ENCODE measurements at regions not wholly inside any gene's neighbourhood (a gene's known extent, or its start where the extent isn't known, plus 50 kb on each side); places are given as distances from the start of the nearest gene placed in this dataset.
"Not testable (repeated sequence)": the region's sequence is repeated elsewhere in the genome, so short reads cannot be mapped to it uniquely, and the experiment has no call there.

DNA sequence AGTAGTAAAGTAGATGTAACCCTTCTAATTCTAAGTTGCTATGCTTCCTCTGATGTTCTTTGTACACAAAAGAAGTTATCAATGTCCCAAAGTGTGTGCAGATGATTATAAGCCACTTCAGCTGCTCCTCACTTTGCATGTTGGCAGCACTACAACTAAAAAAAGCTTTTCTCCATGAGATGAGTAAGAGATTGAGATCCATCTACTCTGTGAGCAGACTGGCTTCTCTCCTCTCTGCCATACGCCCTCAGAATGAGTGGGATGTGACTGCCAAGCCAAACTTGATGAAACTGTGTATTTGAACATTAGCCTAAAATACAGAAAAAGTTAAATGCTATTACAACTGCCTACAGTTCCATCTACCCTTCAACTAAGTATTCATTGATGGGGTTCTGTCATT is 102.9 kb upstream of the ETV1 start:
- POLR2A ChIA-PET: no interaction called here

DNA sequence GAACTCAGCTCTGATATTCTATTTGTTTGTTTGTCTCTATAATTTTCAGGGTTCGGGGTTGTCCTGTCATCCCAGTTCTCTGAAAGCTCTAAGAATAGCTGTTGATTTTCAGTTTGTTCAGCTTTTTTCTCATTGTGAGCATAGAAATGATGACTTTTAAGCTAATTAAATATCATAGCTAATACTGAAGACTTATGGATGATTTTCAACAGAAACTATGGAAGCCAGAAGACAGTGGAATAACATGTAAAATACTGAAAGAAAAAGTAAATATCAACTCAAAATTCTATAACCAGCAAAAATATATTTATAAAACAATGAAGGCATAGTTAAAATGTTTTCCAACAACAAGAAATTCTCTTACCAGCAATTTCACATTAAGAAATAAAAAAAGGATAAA is 96.4 kb upstream of the ETV1 start:
- CTCF ChIA-PET: interaction anchor here (0.6 kb wide), 1 partner anchor 253 kb away, joined by 3 read pairs; no protein-coding TSS in a partner anchor
- POLR2A ChIA-PET: interaction anchor here (0.7 kb wide), 1 partner anchor 45 kb away, joined by 3 read pairs; no protein-coding TSS in a partner anchor
- H3K36me3 Mint-ChIP-seq (ENCODE audit: low read depth): no peaks in the 10 kb centered on the region
- H3K4me3 Mint-ChIP-seq: no peak overlapping the region
- DNase-seq: no peak
- no peak overlapping the region for H3K27ac Mint-ChIP-seq
- H3K27me3 Mint-ChIP-seq: no peaks in the 10 kb centered on the region
- H3K4me1 Mint-ChIP-seq: no peaks in the 10 kb centered on the region
- H3K9me3 Mint-ChIP-seq: peaks cover 9% of the 10 kb centered on the region

More for the DNA sequence above, 102.9 kb upstream of the ETV1 start:
- H3K27me3 Mint-ChIP-seq: no peaks in the 10 kb centered on the region
- no peak overlapping the region for H3K4me3 Mint-ChIP-seq
- peaks cover 2% of the 10 kb centered on the region for H3K9me3 Mint-ChIP-seq
- H3K27ac Mint-ChIP-seq: no peak overlapping the region
- CTCF ChIA-PET: no interaction called here
- no peaks in the 10 kb centered on the region for H3K4me1 Mint-ChIP-seq
- DNase-seq: no peak
- no peaks in the 10 kb centered on the region for H3K36me3 Mint-ChIP-seq (ENCODE audit: low read depth)

DNA sequence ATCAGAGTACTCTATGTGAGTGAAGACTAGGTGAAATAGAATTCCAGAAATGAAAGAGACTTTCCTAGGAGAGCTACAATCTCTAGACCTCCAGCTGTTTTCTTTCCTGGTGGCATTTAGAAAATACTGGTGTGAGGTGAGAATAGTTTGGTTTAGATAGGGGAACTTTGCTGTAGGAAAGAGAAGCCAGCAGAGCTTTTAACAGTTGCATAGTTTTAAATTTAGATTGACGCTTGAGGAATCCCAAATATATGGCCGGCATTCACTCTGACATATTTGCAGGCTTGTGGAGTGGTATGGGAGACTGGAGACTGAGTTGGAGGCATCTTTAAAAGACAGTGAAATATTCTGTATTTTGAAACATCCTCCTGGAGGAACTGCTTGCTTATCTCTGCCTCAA is 94.3 kb upstream of the ETV1 start:
- Mint-ChIP-seq H3K9me3 (peaks cover 9% of the 10 kb centered on the region), H3K4me1 (no peaks in the 10 kb centered on the region)
- CTCF ChIA-PET: no interaction called here

DNA sequence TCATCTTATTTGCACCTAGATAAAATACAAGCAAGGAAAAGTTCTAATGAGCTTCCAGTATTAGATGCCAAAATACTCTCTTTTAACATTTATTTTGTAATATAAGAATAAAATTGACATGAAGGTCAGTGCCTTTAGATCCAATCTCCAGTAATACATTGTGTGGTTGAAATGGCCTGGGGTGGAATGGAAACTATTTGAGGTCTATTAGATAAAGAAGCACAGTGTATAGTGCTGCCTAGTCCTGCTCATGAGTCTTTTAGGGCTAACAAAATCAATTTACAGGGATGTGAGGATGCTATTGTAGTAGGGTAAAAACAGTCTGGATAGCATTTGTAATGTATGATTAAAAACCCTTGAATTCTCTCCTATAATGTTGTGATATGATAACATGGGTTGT is 84.5 kb upstream of the ETV1 start:
- Mint-ChIP-seq H3K36me3 (ENCODE audit: low read depth) (no peaks in the 10 kb centered on the region), H3K27me3 (no peaks in the 10 kb centered on the region), H3K9me3 (no peaks in the 10 kb centered on the region), H3K4me1 (no peaks in the 10 kb centered on the region), H3K4me3 (no peak overlapping the region), H3K27ac (no peak overlapping the region)
- ChIA-PET POLR2A (no interaction called here), CTCF (no interaction called here)
- DNase-seq: no peak

More for the DNA sequence above, 94.3 kb upstream of the ETV1 start:
- DNase-seq: no peak
- Mint-ChIP-seq H3K4me3 (no peak overlapping the region), H3K27me3 (no peaks in the 10 kb centered on the region), H3K27ac (no peak overlapping the region), H3K36me3 (ENCODE audit: low read depth) (no peaks in the 10 kb centered on the region)
- POLR2A ChIA-PET: no interaction called here

DNA sequence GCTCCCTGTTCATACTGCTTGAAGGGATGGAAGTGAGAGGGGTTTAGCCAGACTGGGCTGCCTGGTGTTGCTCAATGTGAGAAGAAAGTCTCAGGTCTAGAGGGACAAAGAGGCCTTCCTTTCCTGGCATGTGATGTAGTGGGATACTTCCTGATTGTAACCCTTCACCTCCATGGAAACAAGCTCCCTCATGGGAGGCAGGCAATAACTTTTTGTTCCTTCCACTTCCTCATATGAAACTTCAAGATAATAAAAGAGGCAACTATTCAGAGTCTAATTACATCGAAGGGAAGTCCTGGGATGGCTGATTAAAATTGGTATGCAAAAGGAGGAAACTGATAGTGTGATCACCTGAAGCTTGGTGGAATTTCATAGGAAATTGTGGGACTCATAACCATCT is 84.1 kb upstream of the ETV1 start:
- DNase-seq: no peak
- Mint-ChIP-seq H3K36me3 (ENCODE audit: low read depth) (no peaks in the 10 kb centered on the region), H3K4me3 (no peak overlapping the region), H3K9me3 (no peaks in the 10 kb centered on the region), H3K4me1 (no peaks in the 10 kb centered on the region), H3K27ac (no peak overlapping the region), H3K27me3 (no peaks in the 10 kb centered on the region)
- CTCF ChIA-PET: no interaction called here
- POLR2A ChIA-PET: no interaction called here

DNA sequence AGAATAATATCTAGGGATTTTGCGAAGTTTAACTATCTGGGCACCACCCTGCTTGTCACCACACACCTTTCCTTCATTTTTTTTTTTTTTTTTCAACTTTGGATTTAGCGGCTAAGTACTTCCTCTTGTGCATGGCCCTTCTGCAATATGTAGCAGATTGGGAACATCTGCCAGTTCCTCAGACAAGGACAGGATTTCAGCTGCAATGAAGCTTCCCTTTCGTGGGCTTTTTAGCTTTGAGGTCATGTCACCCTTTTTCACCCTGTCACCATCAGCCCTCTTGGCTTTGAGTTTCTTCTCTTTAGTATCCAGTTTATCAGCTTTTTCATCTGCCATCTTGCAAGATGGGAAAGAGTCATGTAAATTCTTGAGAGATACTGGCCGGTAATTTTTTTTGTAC is 81.6 kb upstream of the ETV1 start:
- Mint-ChIP-seq H3K4me1 (no peaks in the 10 kb centered on the region), H3K27me3 (no peaks in the 10 kb centered on the region), H3K9me3 (peaks cover 4% of the 10 kb centered on the region), H3K36me3 (ENCODE audit: low read depth) (no peaks in the 10 kb centered on the region), H3K4me3 (no peak overlapping the region), H3K27ac (no peak overlapping the region)
- ChIA-PET POLR2A (no interaction called here), CTCF (interaction anchor here (0.7 kb wide), 1 partner anchor 15 kb away, joined by 3 read pairs; no protein-coding TSS in a partner anchor)
- no peak for DNase-seq

DNA sequence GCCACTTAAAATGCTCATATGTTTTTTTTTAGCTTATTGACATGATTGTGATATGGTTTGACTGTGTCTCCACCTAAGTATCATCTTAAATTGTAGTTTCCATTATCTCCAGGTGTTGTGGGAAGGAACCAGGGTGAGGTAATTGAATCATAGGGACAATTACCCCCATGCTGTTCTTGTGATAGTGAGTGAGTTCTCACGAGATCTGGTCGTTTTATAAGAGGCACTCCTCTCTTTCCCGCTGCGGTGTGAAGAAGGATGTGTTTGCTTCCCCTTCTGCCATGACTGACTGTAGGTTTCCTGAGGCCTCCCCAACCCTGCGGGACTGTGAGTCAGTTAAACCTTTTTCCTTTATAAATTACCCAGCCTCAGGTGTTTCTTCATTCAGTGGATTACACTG is 80.5 kb upstream of the ETV1 start:
- no peaks in the 10 kb centered on the region for H3K27me3 Mint-ChIP-seq
- CTCF ChIA-PET: no interaction called here
- no peaks in the 10 kb centered on the region for H3K4me1 Mint-ChIP-seq
- no peak for DNase-seq
- H3K36me3 Mint-ChIP-seq (ENCODE audit: low read depth): no peaks in the 10 kb centered on the region
- POLR2A ChIA-PET: no interaction called here
- peaks cover 4% of the 10 kb centered on the region for H3K9me3 Mint-ChIP-seq
- H3K27ac Mint-ChIP-seq: no peak overlapping the region
- H3K4me3 Mint-ChIP-seq: no peak overlapping the region

DNA sequence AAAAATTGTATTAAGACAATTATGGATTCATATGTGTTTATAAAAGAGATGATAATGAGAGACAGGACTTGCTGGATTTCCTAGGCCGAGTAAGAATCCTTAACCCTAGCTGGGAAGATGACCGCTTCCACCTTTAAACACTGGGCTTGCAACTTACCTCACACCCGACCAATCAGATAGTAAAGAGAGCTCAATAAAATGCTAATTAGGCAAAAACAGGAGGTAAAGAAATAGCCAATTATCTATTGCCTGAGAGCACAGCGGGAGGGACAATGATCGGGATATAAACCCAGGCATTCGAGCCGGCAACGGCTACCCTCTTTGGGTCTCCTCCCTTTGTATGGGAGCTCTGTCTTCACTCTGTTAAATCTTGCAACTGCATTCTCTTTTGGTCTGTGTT is 77.3 kb upstream of the ETV1 start:
- H3K27ac Mint-ChIP-seq; H3K36me3 Mint-ChIP-seq (ENCODE audit: low read depth); H3K27me3 Mint-ChIP-seq; DNase-seq; H3K9me3 Mint-ChIP-seq; POLR2A ChIA-PET; H3K4me1 Mint-ChIP-seq; H3K4me3 Mint-ChIP-seq; CTCF ChIA-PET: not testable (repeated sequence)

DNA sequence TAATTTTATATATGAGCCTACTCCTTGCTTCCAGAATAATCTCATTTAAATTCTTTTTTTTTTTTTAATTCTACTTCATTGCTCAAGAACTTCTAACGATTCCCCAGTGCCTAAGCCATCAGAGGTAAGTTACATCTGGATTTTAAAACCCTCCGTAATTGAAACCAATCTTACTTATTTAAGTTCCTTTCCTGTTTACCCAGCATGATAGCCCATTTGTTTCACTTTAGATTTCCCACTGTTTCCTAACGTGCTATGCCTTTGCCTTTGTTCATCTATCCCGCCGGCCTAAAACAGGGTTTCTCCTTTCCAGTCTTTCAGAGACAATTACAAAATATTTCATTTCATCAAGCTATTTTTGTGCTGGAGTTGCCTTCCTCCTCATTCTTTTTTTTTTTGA is 75.8 kb upstream of the ETV1 start:
- ChIA-PET POLR2A (no interaction called here), CTCF (no interaction called here)
- H3K27me3 Mint-ChIP-seq: no peaks in the 10 kb centered on the region
- peaks cover 9% of the 10 kb centered on the region for H3K9me3 Mint-ChIP-seq
- H3K36me3 Mint-ChIP-seq (ENCODE audit: low read depth): no peaks in the 10 kb centered on the region
- no peaks in the 10 kb centered on the region for H3K4me1 Mint-ChIP-seq
- H3K4me3 Mint-ChIP-seq: no peak overlapping the region
- no peak overlapping the region for H3K27ac Mint-ChIP-seq
- DNase-seq: no peak

DNA sequence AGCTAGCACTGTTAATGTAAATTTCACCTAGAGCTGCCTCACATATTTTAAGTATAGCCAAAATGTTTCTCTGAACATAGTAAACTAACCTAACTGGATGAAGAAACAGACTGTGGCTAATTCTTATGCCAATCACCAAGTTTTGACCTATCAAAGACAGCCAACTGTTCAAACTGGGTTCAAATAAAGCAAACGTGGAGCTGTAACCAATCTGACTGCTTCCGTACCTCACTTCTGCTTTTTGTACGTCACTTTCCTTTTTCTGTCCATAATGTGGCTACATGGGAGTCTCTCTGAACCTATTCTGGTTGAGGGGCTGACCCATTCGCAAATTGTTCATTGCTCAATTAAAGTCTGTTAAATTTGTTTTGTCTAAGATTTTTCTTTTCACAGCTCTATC is 66.3 kb upstream of the ETV1 start:
- Mint-ChIP-seq H3K4me3 (no peak overlapping the region), H3K27me3 (no peaks in the 10 kb centered on the region), H3K36me3 (ENCODE audit: low read depth) (no peaks in the 10 kb centered on the region), H3K27ac (no peak overlapping the region), H3K4me1 (no peaks in the 10 kb centered on the region), H3K9me3 (no peaks in the 10 kb centered on the region)
- CTCF ChIA-PET: interaction anchor here (0.8 kb wide), 1 partner anchor 88 kb away, joined by 3 read pairs; no protein-coding TSS in a partner anchor
- DNase-seq: no peak
- POLR2A ChIA-PET: no interaction called here

DNA sequence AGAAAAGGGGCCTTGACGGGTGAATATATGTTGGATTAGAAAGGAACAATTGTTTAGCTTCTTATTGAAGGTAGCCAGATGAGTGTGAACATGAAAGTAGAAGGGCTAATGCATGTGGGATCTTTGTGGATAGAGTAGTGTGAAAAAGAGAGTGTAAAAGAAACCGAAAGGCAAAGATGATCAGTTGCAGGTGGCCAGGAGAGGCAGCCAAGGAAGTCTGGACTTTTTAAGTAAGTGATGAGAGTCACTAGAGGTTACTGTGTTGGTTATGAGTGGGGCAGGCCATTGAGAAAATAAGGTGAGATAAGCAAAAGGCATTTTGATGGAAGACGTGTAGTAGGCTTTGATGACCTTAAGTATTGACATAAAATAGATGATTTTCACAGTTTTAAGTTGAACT is 64.7 kb upstream of the ETV1 start:
- ChIA-PET CTCF (no interaction called here), POLR2A (no interaction called here)
- no peak for DNase-seq
- Mint-ChIP-seq H3K36me3 (ENCODE audit: low read depth) (no peaks in the 10 kb centered on the region), H3K9me3 (no peaks in the 10 kb centered on the region), H3K27ac (no peak overlapping the region), H3K4me3 (no peak overlapping the region), H3K4me1 (no peaks in the 10 kb centered on the region), H3K27me3 (no peaks in the 10 kb centered on the region)

DNA sequence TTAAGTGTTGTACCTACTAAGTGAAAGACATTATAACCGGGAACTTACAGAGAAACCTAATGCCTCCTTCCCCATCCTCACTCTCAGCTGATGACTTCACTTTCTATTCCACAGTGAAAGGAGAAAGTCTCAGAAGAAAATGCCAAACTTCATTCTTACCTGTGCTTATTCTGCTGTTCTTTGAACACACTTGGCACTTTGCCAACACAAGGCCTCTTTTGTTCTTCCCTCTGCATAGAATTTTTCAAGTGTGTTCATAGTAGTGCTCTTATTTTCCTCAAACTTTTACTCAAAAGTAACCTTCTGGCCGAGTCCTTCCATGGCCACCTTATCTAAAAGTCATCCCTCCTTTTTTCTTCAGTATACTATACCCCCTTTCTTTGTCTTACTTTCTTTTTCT is 59.4 kb upstream of the ETV1 start:
- H3K27me3 Mint-ChIP-seq: no peaks in the 10 kb centered on the region
- no peak for DNase-seq
- peaks cover 3% of the 10 kb centered on the region for H3K9me3 Mint-ChIP-seq
- no peak overlapping the region for H3K27ac Mint-ChIP-seq
- H3K4me1 Mint-ChIP-seq: no peaks in the 10 kb centered on the region
- no peaks in the 10 kb centered on the region for H3K36me3 Mint-ChIP-seq (ENCODE audit: low read depth)
- POLR2A ChIA-PET: no interaction called here
- no peak overlapping the region for H3K4me3 Mint-ChIP-seq
- CTCF ChIA-PET: no interaction called here

DNA sequence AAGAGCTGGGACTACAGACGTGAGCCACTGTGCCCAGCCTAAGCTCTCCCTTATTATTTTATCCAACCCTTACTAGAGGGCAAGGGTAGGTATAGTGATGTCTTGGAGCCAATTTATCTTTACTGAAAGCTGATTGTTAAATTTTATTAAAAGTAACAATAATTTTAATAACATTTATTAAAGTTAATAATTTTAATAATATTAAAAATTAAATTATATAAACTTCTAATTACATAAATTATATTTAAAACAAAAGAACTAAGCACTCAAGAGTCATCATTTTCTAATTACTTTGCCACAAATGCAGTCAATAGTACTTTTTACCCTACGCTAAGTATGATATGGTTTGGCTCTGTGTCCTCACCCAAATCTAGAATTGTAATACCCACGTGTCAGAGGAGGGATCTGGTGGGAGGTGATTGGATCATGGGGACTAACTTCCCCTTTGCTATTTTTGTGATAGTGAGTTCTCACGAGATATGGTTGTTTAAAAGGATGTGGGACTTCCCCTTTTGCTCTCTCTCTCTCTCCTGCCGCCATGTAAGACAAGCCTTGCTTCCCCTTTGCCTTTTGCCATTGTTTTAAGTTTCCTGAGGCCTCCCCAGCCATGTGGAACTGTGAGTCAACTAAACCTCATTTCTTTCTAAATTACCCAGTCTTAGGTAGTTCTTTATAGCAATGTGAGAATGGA is 58.4 kb upstream of the ETV1 start:
- ChIA-PET CTCF (no interaction called here), POLR2A (no interaction called here)
- no peaks in the 10 kb centered on the region for H3K27me3 Mint-ChIP-seq
- peaks cover 3% of the 10 kb centered on the region for H3K9me3 Mint-ChIP-seq
- H3K36me3 Mint-ChIP-seq (ENCODE audit: low read depth): no peaks in the 10 kb centered on the region
- no peaks in the 10 kb centered on the region for H3K4me1 Mint-ChIP-seq
- no peak overlapping the region for H3K4me3 Mint-ChIP-seq
- DNase-seq: no peak
- H3K27ac Mint-ChIP-seq: no peak overlapping the region

DNA sequence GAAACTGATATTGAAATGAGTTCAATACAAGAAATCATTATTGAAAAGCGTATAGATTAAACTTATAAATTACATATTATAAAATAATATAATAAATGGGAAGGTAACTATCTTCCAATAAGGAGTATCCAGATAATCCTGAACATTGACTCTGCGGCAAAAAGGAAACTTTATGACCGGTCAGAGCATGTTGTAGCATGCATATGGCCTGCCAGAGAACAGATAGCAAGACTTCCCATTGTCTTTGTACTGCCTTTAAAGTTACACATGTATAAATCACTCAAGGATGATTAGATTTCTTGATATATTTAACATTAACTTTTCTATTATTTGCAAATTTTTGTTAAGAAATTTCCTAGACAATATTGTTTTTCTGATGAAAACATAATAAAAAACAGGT is 56.2 kb upstream of the ETV1 start:
- H3K27me3 Mint-ChIP-seq: no peaks in the 10 kb centered on the region
- H3K9me3 Mint-ChIP-seq: peaks cover 3% of the 10 kb centered on the region
- ChIA-PET CTCF (no interaction called here), POLR2A (no interaction called here)
- no peak overlapping the region for H3K27ac Mint-ChIP-seq
- no peaks in the 10 kb centered on the region for H3K4me1 Mint-ChIP-seq
- no peak for DNase-seq
- no peaks in the 10 kb centered on the region for H3K36me3 Mint-ChIP-seq (ENCODE audit: low read depth)
- no peak overlapping the region for H3K4me3 Mint-ChIP-seq

Data from activated CD4-positive, alpha-beta memory T cell treated with anti-CD3 and anti-CD28 coated beads, Interleukin-2, amount 10 ng/mL, durations not matched to agents 7 days and 5 days (primary cell).